ENCODE measurements at regions not wholly inside any gene's neighbourhood (a gene's known extent, or its start where the extent isn't known, plus 50 kb on each side); places are given as distances from the start of the nearest gene placed in this dataset.
"Not testable (repeated sequence)": the region's sequence is repeated elsewhere in the genome, so short reads cannot be mapped to it uniquely, and the experiment has no call there.

- Mint-ChIP-seq H3K9me3 (no peaks in the 10 kb centered on the region), H3K4me3 (no peak overlapping the region), H3K36me3 (ENCODE audit: low read depth) (no peaks in the 10 kb centered on the region), H3K4me1 (ENCODE audit: low read depth) (no peaks in the 10 kb centered on the region), H3K27me3 (ENCODE audit: insufficient read depth) (peaks cover 4% of the 10 kb centered on the region; the same call in 1 of the 2 replicates), H3K27ac (no peak overlapping the region)
- TF ChIP-seq CTCF (IDR thresholded peaks at IDR 0.05), result no peak
- DNase-seq, result no peak
Observed at GRCh38 chr18:70536370-70537062, 247.7 kb downstream of the SOCS6 start.

- H3K36me3 Mint-ChIP-seq (ENCODE audit: low read depth), result no peaks in the 10 kb centered on the region
- H3K27ac Mint-ChIP-seq, result no peak overlapping the region
- no peaks in the 10 kb centered on the region for H3K4me1 Mint-ChIP-seq (ENCODE audit: low read depth)
- H3K27me3 Mint-ChIP-seq (ENCODE audit: insufficient read depth), result peaks cover 4% of the 10 kb centered on the region; the same call in 1 of the 2 replicates
- DNase-seq, result no peak
- no peak for TF ChIP-seq CTCF (IDR thresholded peaks at IDR 0.05)
- no peaks in the 10 kb centered on the region for H3K9me3 Mint-ChIP-seq
- H3K4me3 Mint-ChIP-seq, result no peak overlapping the region
Observed at GRCh38 chr18:70535041-70535440, 246.2 kb downstream of the SOCS6 start.

GRCh38 chr18:70525322-70525721 lies 236.5 kb downstream of the SOCS6 start:
- not testable (repeated sequence) for H3K27me3 Mint-ChIP-seq (ENCODE audit: insufficient read depth); H3K4me3 Mint-ChIP-seq; H3K9me3 Mint-ChIP-seq; H3K27ac Mint-ChIP-seq; DNase-seq; H3K36me3 Mint-ChIP-seq (ENCODE audit: low read depth); H3K4me1 Mint-ChIP-seq (ENCODE audit: low read depth)

GRCh38 chr18:70523792-70524182 lies 234.9 kb downstream of the SOCS6 start:
- no peak for TF ChIP-seq CTCF (IDR thresholded peaks at IDR 0.05)
- H3K4me1 Mint-ChIP-seq (ENCODE audit: low read depth), result no peaks in the 10 kb centered on the region
- H3K9me3 Mint-ChIP-seq, result no peaks in the 10 kb centered on the region
- H3K36me3 Mint-ChIP-seq (ENCODE audit: low read depth), result no peaks in the 10 kb centered on the region
- no peak overlapping the region for H3K27ac Mint-ChIP-seq
- no peak for DNase-seq
- H3K4me3 Mint-ChIP-seq, result no peak overlapping the region
- H3K27me3 Mint-ChIP-seq (ENCODE audit: insufficient read depth), result peaks cover 2% of the 10 kb centered on the region

- no peak for TF ChIP-seq CTCF (IDR thresholded peaks at IDR 0.05)
- H3K36me3 Mint-ChIP-seq (ENCODE audit: low read depth), result no peaks in the 10 kb centered on the region
- no peak overlapping the region for H3K4me3 Mint-ChIP-seq
Observed at GRCh38 chr18:70523035-70523791, 234.4 kb downstream of the SOCS6 start.

GRCh38 chr18:70522183-70522680 lies 233.4 kb downstream of the SOCS6 start:
- peaks cover 2% of the 10 kb centered on the region for H3K27me3 Mint-ChIP-seq (ENCODE audit: insufficient read depth)
- no peak overlapping the region for H3K4me3 Mint-ChIP-seq
- no peak for TF ChIP-seq CTCF (IDR thresholded peaks at IDR 0.05)
- no peaks in the 10 kb centered on the region for H3K4me1 Mint-ChIP-seq (ENCODE audit: low read depth)
- H3K36me3 Mint-ChIP-seq (ENCODE audit: low read depth), result no peaks in the 10 kb centered on the region
- H3K27ac Mint-ChIP-seq, result no peak overlapping the region
- DNase-seq, result no peak
- H3K9me3 Mint-ChIP-seq, result no peaks in the 10 kb centered on the region

More at GRCh38 chr18:70523035-70523791, 234.4 kb downstream of the SOCS6 start:
- DNase-seq, result no peak
- H3K27ac Mint-ChIP-seq, result no peak overlapping the region
- no peaks in the 10 kb centered on the region for H3K9me3 Mint-ChIP-seq
- H3K27me3 Mint-ChIP-seq (ENCODE audit: insufficient read depth), result peaks cover 2% of the 10 kb centered on the region
- H3K4me1 Mint-ChIP-seq (ENCODE audit: low read depth), result no peaks in the 10 kb centered on the region
